ENCODE measurements at regions not wholly inside any gene's neighbourhood (a gene's known extent, or its start where the extent isn't known, plus 50 kb on each side); places are given as distances from the start of the nearest gene placed in this dataset.

GRCh38 chr2:228648541-228648940 lies 467.1 kb upstream of the SPHKAP start:
- DNase-seq = no peak

- no peak for DNase-seq
Measured at GRCh38 chr2:228646061-228646460, 464.6 kb upstream of the SPHKAP start.

GRCh38 chr2:228644199-228644598 lies 462.7 kb upstream of the SPHKAP start:
- DNase-seq = no peak

GRCh38 chr2:228642861-228643260 lies 461.4 kb upstream of the SPHKAP start:
- no peak for DNase-seq

GRCh38 chr2:228630786-228631185 lies 449.3 kb upstream of the SPHKAP start:
- DNase-seq = no peak

- DNase-seq = no peak
Measured at GRCh38 chr2:228629251-228629650, 447.8 kb upstream of the SPHKAP start.

- no peak for DNase-seq
Measured at GRCh38 chr2:228628682-228629081, 447.2 kb upstream of the SPHKAP start.

GRCh38 chr2:228627510-228627909 lies 446.0 kb upstream of the SPHKAP start:
- no peak for DNase-seq

GRCh38 chr2:228625481-228625880 lies 444.0 kb upstream of the SPHKAP start:
- DNase-seq = no peak

- DNase-seq = no peak
Measured at GRCh38 chr2:228624733-228625132, 443.2 kb upstream of the SPHKAP start.

- DNase-seq = no peak
Measured at GRCh38 chr2:228615496-228615895, 434.0 kb upstream of the SPHKAP start.

- peak; percentile 59 for DNase-seq
Measured at GRCh38 chr2:228614741-228615140, 433.3 kb upstream of the SPHKAP start.

- no peak for DNase-seq
Measured at GRCh38 chr2:228613133-228613850, 431.8 kb upstream of the SPHKAP start.

- no peak for DNase-seq
Measured at GRCh38 chr2:228611171-228611570, 429.7 kb upstream of the SPHKAP start.

GRCh38 chr2:228602288-228602687 lies 420.8 kb upstream of the SPHKAP start:
- DNase-seq = no peak

GRCh38 chr2:228600265-228600664 lies 418.8 kb upstream of the SPHKAP start:
- DNase-seq = no peak

- no peak for DNase-seq
Measured at GRCh38 chr2:228599781-228600180, 418.3 kb upstream of the SPHKAP start.

- DNase-seq = peak; percentile 23
Measured at GRCh38 chr2:228599297-228599696, 417.8 kb upstream of the SPHKAP start.

GRCh38 chr2:228597032-228597431 lies 415.5 kb upstream of the SPHKAP start:
- no peak for DNase-seq

GRCh38 chr2:228594012-228594411 lies 412.5 kb upstream of the SPHKAP start:
- no peak for DNase-seq

GRCh38 chr2:228592925-228593324 lies 411.4 kb upstream of the SPHKAP start:
- DNase-seq = no peak

- DNase-seq = peak; percentile 28
Measured at GRCh38 chr2:228590681-228591080, 409.2 kb upstream of the SPHKAP start.

- no peak for DNase-seq
Measured at GRCh38 chr2:228589115-228589514, 407.6 kb upstream of the SPHKAP start.

GRCh38 chr2:228581731-228582130 lies 400.2 kb upstream of the SPHKAP start:
- DNase-seq = no peak

- no peak for DNase-seq
Measured at GRCh38 chr2:228575897-228576296, 394.4 kb upstream of the SPHKAP start.

Data from RPMI8226 (cell line).